Tibial nerve (tissue), 4 donors: ENCODE measurements at regions not wholly inside any gene's neighbourhood (a gene's known extent, or its start where the extent isn't known, plus 50 kb on each side); places are given as distances from the start of the nearest gene placed in this dataset.

Source experiments
- CTCF ChIP-seq, 5 experiments: fragments of 200-600 bp in 3 of 5; fragments of 450-650 bp in 2 of 5; sonication (generic) in 3 of 5; IDR thresholded peaks; one replicate each; pipeline ENCODE4 v1.5.1; 2016 to 2019; ENCODE audit warnings: antibody characterized with exemption in 5 of 5, mild to moderate bottlenecking in 3 of 5, moderate library complexity in 2 of 5
- EP300 ChIP-seq, 2 donors: sonication (generic); formaldehyde crosslinking; IDR thresholded peaks; one replicate each; pipeline ENCODE4 v1.6.1; 2017; ENCODE audit warnings: antibody characterized with exemption in 2 of 2, mild to moderate bottlenecking in 1 of 2
- POLR2A ChIP-seq, 2 donors: fragments of 450-650 bp; IDR thresholded peaks; one replicate each; pipeline ENCODE4 v1.6.1; 2017; ENCODE audit warnings: antibody characterized with exemption in 2 of 2, mild to moderate bottlenecking in 2 of 2, moderate library complexity in 2 of 2

DNA sequence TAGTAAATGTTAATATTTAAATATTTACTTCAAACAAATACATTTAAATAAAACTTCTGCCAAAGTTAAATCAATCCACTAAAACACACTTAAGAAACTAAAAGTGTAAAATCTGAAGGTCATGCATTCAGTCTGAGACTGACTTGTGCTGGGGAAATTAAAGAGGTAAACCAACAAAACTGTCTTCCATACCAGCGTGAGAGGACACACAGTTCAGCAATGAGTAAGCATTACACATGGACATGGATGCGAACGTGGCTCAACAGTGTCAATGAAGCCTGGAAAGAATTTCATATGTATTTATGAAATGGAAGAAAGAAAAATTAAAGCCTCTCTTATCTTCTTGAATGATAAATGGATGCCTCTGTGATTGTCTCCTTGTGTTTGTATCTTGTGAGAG lies 1052.3 kb downstream of the AACS start:
- TF ChIP-seq POLR2A (IDR thresholded peaks at IDR 0.05) (no peak), CTCF (IDR thresholded peaks at IDR 0.05) (no peak), EP300 (IDR thresholded peaks at IDR 0.05) (no peak)
